Activated CD4-positive, alpha-beta T cell treated with anti-CD3 and anti-CD28 coated beads for 36 hours (primary cell): ENCODE measurements at regions not wholly inside any gene's neighbourhood (a gene's known extent, or its start where the extent isn't known, plus 50 kb on each side); places are given as distances from the start of the nearest gene placed in this dataset.

Experiments used
- ATAC-seq: fragments of 200-7000 bp; cut with Tn5 transposase; one replicate; pipeline ENCODE4 v1.10.0; 2021; ENCODE audit warnings: mild to moderate bottlenecking, moderate library complexity
- CTCF ChIA-PET: fragments of 350-600 bp; sonication (Branson Sonifier 250); formaldehyde crosslinking; loops from one replicate; lab custom pipeline; 2021; ENCODE audit warnings: antibody characterized with exemption; lab: Charles Lee
- POLR2A ChIA-PET: fragments of 350-600 bp; sonication (Branson Sonifier 250); formaldehyde crosslinking; loops from one replicate; lab custom pipeline; 2021; ENCODE audit warnings: antibody characterized with exemption, inconsistent platforms; lab: Charles Lee
- DNase-seq: peaks from one replicate; pipeline ENCODE4 v3.0.0-alpha.2; 2020
- H3K27ac Mint-ChIP-seq: one replicate; pipeline ENCODE4 v1.8.0; 2021; ENCODE audit warnings: mixed read lengths
- H3K27me3 Mint-ChIP-seq: one replicate; pipeline ENCODE4 v1.8.0; 2021; ENCODE audit warnings: mixed read lengths
- H3K36me3 Mint-ChIP-seq: one replicate; pipeline ENCODE4 v1.8.0; 2021; ENCODE audit warnings: low read depth, mixed read lengths
- H3K4me1 Mint-ChIP-seq: one replicate; pipeline ENCODE4 v1.8.0; 2021; ENCODE audit warnings: mixed read lengths
- H3K4me3 Mint-ChIP-seq: one replicate; pipeline ENCODE4 v1.8.0; 2021; ENCODE audit warnings: mild to moderate bottlenecking, moderate library complexity, mixed read lengths
- H3K9me3 Mint-ChIP-seq: one replicate; pipeline ENCODE4 v1.8.0; 2021; ENCODE audit warnings: low read depth, mixed read lengths
- intact Hi-C, 2 experiments: fragments of 100-400 bp; cut with DNase I in 1 of 2; cut with micrococcal nuclease in 1 of 2; formaldehyde crosslinking; loops; one replicate each; pipeline versions ENCODE4 v1.14.2 to v1.15.1; 2022 to 2024; cut with DNase I, micrococcal nuclease

- Mint-ChIP-seq H3K4me3 (no peak overlapping the region), H3K4me1 (no peaks in the 10 kb centered on the region), H3K9me3 (no peaks in the 10 kb centered on the region), H3K27me3 (peaks cover 4% of the 10 kb centered on the region), H3K36me3 (no peaks in the 10 kb centered on the region), H3K27ac (no peak overlapping the region)
- no peak for DNase-seq
- ATAC-seq, result no peak
- CTCF ChIA-PET, result no interaction called here
- intact Hi-C loops, result no loop called here
- POLR2A ChIA-PET, result no interaction called here
Measured at GRCh38 chr22:27628341-27628740, 173.2 kb downstream of the MN1 start.

- ChIA-PET POLR2A (no interaction called here), CTCF (no interaction called here)
- Mint-ChIP-seq H3K27ac (no peak overlapping the region), H3K4me3 (no peak overlapping the region), H3K27me3 (peaks cover 8% of the 10 kb centered on the region), H3K9me3 (no peaks in the 10 kb centered on the region), H3K36me3 (no peaks in the 10 kb centered on the region), H3K4me1 (no peaks in the 10 kb centered on the region)
- ATAC-seq, result no peak
- intact Hi-C loops, result no loop called here
- no peak for DNase-seq
Measured at GRCh38 chr22:27628891-27629631, 172.5 kb downstream of the MN1 start.

GRCh38 chr22:27629908-27630673, 171.5 kb downstream of the MN1 start:
- no peak for ATAC-seq
- Mint-ChIP-seq H3K27ac (no peak overlapping the region), H3K27me3 (peaks cover 12% of the 10 kb centered on the region), H3K36me3 (no peaks in the 10 kb centered on the region), H3K9me3 (no peaks in the 10 kb centered on the region), H3K4me3 (no peak overlapping the region), H3K4me1 (no peaks in the 10 kb centered on the region)
- CTCF ChIA-PET, result interaction anchor here (0.7 kb wide), 1 partner anchor 97 kb away, joined by 3 read pairs; no protein-coding TSS in a partner anchor
- no peak for DNase-seq
- intact Hi-C loops, result no loop called here
- POLR2A ChIA-PET, result no interaction called here

GRCh38 chr22:27630754-27631153, 170.8 kb downstream of the MN1 start:
- Mint-ChIP-seq H3K27ac (no peak overlapping the region), H3K36me3 (no peaks in the 10 kb centered on the region), H3K4me3 (no peak overlapping the region), H3K9me3 (no peaks in the 10 kb centered on the region), H3K27me3 (peaks cover 12% of the 10 kb centered on the region), H3K4me1 (no peaks in the 10 kb centered on the region)
- ChIA-PET CTCF (no interaction called here), POLR2A (no interaction called here)
- intact Hi-C loops, result no loop called here
- ATAC-seq (no peak), DNase-seq (no peak)

- ATAC-seq (no peak), DNase-seq (no peak)
- intact Hi-C loops, result no loop called here
- Mint-ChIP-seq H3K4me3 (no peak overlapping the region), H3K27ac (no peak overlapping the region), H3K36me3 (no peaks in the 10 kb centered on the region), H3K9me3 (no peaks in the 10 kb centered on the region), H3K4me1 (no peaks in the 10 kb centered on the region), H3K27me3 (peaks cover 17% of the 10 kb centered on the region)
- CTCF ChIA-PET, result no interaction called here
- POLR2A ChIA-PET, result no interaction called here
Measured at GRCh38 chr22:27631641-27632040, 169.9 kb downstream of the MN1 start.

GRCh38 chr22:27632451-27633295, 168.9 kb downstream of the MN1 start:
- DNase-seq (no peak), ATAC-seq (no peak)
- ChIA-PET CTCF (no interaction called here), POLR2A (no interaction called here)
- Mint-ChIP-seq H3K27ac (no peak overlapping the region), H3K36me3 (no peaks in the 10 kb centered on the region), H3K4me3 (no peak overlapping the region), H3K9me3 (no peaks in the 10 kb centered on the region), H3K4me1 (no peaks in the 10 kb centered on the region), H3K27me3 (peaks cover 19% of the 10 kb centered on the region)
- intact Hi-C loops, result no loop called here

GRCh38 chr22:27633296-27633871, 168.2 kb downstream of the MN1 start:
- H3K4me3 Mint-ChIP-seq, result no peak overlapping the region
- no peaks in the 10 kb centered on the region for H3K4me1 Mint-ChIP-seq
- H3K27ac Mint-ChIP-seq, result no peak overlapping the region
- ATAC-seq (no peak), DNase-seq (no peak)
- no peaks in the 10 kb centered on the region for H3K9me3 Mint-ChIP-seq
- no peaks in the 10 kb centered on the region for H3K36me3 Mint-ChIP-seq
- ChIA-PET POLR2A (no interaction called here), CTCF (no interaction called here)
- H3K27me3 Mint-ChIP-seq, result peaks cover 19% of the 10 kb centered on the region
- intact Hi-C loops, result no loop called here

GRCh38 chr22:27634043-27634740, 167.4 kb downstream of the MN1 start:
- Mint-ChIP-seq H3K27me3 (peaks cover 19% of the 10 kb centered on the region), H3K36me3 (no peaks in the 10 kb centered on the region), H3K27ac (no peak overlapping the region), H3K4me1 (no peaks in the 10 kb centered on the region), H3K4me3 (no peak overlapping the region), H3K9me3 (no peaks in the 10 kb centered on the region)
- intact Hi-C loops, result no loop called here
- DNase-seq, result no peak
- ChIA-PET CTCF (no interaction called here), POLR2A (no interaction called here)
- no peak for ATAC-seq

GRCh38 chr22:27635435-27635834, 166.1 kb downstream of the MN1 start:
- Mint-ChIP-seq H3K4me1 (no peaks in the 10 kb centered on the region), H3K27ac (no peak overlapping the region), H3K36me3 (no peaks in the 10 kb centered on the region), H3K9me3 (no peaks in the 10 kb centered on the region), H3K4me3 (no peak overlapping the region), H3K27me3 (peaks cover 19% of the 10 kb centered on the region)
- ATAC-seq, result no peak
- intact Hi-C loops, result no loop called here
- CTCF ChIA-PET, result no interaction called here
- DNase-seq, result no peak
- POLR2A ChIA-PET, result no interaction called here

- H3K4me1 Mint-ChIP-seq, result no peaks in the 10 kb centered on the region
- H3K27me3 Mint-ChIP-seq, result peaks cover 19% of the 10 kb centered on the region
- H3K27ac Mint-ChIP-seq, result no peak overlapping the region
- no peak overlapping the region for H3K4me3 Mint-ChIP-seq
- intact Hi-C loops, result no loop called here
- no peaks in the 10 kb centered on the region for H3K9me3 Mint-ChIP-seq
- DNase-seq, result no peak
- ChIA-PET POLR2A (no interaction called here), CTCF (no interaction called here)
- H3K36me3 Mint-ChIP-seq, result no peaks in the 10 kb centered on the region
- no peak for ATAC-seq
Measured at GRCh38 chr22:27635852-27636251, 165.7 kb downstream of the MN1 start.
